HG03565 (cell line): ENCODE measurements at regions not wholly inside any gene's neighbourhood (a gene's known extent, or its start where the extent isn't known, plus 50 kb on each side); places are given as distances from the start of the nearest gene placed in this dataset.

Experiments
- ATAC-seq: cut with Tn5 transposase; IDR thresholded peaks from one replicate; pipeline ENCODE4 v1.9.1; 2021; ENCODE audit warnings: mild to moderate bottlenecking, moderate library complexity; ENCODE audit not compliant: unreplicated experiment

DNA sequence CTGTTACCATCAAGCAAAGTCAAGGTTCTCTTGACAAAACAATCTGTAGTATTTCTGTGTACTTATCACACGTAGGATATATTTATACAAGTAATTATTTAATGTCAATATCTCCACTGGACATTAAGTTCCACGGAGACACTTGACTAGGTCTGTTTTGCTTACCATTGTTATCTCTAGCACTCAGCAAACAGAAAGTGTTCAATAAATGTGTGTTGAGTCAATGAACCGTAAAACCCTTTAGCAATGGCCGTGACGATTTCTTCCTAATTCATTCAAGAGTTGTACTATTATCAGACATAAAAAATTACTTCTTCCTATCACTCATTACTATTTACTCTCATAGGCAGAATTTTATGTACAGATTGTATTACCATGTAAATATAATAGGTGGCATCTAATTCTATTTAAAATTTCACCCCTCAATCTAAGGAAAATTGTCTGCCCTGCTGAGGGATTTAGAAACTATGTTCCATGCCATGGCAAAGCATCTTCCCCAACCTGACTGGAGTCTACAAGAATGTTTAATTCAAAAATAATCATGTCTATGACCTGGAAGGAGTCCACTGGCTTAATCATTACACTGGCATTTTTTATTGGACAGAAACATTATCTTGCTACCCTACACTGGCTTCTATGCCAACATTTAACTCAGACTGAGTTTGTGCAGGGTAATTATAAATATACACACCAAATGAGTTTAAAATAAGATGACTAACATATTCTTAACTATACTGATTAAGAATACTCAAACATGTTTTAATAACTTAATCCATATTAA lies 301.9 kb downstream of the ZEB2 start:
- ATAC-seq, result no peak

DNA sequence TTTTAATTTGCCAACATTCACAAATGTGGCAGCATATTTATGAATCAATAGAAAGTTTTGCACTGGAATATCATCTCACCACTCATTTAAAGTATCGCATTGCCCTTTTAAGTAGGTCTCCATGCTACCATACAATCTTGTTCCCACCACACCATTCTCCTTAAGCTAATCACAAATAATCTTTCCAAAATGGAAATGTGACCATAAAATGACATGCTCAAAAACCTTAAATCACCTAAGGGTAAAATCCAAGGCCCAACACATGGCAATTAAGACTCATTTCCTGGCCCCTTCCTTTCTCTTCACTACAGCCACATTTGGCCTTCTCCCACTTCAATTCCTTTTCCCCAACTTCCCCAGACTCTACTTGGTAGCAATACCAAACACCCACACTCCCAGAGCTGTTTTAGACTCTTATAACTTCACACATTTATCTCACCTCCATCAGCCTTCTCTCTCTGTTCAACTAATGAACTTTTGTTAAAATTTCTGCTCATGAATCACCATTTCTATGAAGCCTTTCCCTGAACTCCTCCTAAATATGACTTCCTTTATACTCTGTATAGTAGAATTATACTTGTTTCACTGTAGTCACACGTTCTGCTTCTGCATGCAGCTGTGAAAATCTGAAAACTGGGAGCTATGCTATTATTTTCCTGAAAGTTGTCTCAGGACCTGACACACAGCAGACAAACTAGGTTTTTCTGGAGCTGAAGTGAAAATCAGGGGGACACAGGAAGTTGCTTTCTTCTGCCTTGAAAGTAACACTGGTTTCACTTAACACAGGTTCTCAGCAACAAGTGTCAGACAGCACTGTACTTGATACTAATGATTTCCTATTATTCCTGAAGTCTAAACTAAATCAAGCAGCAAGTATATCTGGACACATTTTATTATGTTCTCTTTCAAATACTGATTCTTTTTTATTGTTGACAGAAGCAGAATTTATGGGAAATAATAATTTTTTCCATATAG lies 303.9 kb downstream of the ZEB2 start:
- ATAC-seq, result peak; percentile 53

DNA sequence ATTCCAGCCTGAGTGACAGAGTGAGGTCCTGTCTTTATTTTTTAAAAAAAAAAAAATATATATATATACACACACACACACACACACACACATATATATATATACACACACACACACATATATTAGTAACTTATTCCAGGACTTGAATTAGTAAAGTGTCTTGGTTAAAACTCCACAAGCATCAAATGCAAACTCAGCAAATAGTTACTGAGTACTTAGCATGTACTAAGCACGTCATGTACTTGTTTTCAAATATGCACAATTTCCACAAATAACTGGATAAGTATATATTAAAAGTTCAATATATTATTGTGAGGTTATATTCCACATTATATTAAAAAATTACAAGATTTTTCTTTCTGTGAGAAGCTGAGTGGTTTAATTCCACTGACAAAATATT lies 304.7 kb downstream of the ZEB2 start:
- ATAC-seq, result no peak

- ATAC-seq, result peak; percentile 67
Measured at GRCh38 chr2:144213797-144214196, 306.1 kb downstream of the ZEB2 start.

- ATAC-seq, result no peak
Measured at GRCh38 chr2:144211826-144212225, 308.1 kb downstream of the ZEB2 start.

GRCh38 chr2:144211065-144211464 lies 308.9 kb downstream of the ZEB2 start:
- no peak for ATAC-seq

DNA sequence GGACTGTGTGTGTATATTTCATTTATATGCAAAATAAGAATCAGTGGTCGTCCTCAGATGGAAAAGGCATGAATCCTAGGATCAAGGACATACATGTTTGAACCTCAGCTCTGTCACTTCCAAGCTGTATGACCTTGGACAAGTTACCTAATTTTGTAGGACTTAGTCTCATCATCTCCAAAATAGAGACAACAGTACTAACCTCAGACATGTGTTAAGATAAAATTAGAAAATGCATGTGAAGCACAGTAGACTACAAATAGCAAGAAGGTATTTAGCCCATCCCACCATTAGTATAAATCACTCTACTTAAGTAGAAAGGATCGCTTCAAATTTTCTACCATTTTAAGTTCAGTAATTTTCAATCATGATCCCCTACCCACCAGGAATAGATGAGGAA lies 309.8 kb downstream of the ZEB2 start:
- no peak for ATAC-seq

GRCh38 chr2:144208924-144209323 lies 311.0 kb downstream of the ZEB2 start:
- no peak for ATAC-seq

- ATAC-seq, result no peak
Measured at GRCh38 chr2:144206019-144206418, 313.9 kb downstream of the ZEB2 start.

GRCh38 chr2:144201868-144202468 lies 318.0 kb downstream of the ZEB2 start:
- ATAC-seq, result no peak

- ATAC-seq, result no peak
Measured at GRCh38 chr2:144201126-144201525, 318.8 kb downstream of the ZEB2 start.

DNA sequence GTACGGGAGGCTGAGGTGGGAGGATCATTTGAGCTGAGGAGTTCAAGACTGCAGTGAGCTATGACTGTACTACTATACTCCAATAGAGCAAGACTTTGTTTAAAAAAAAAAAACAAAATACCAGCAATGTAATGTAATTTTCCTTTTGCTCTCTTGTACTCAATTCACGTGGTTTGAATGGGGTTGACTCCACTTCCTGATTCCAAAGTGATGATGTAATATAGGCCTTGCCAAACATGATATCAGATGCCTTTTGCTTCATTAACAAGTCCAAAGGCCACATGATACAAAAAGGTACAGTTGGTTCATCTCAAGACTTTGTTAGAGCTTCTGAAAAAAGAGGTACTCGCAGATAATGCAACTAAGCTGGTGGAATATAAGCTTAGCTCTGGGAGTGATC lies 321.8 kb downstream of the ZEB2 start:
- no peak for ATAC-seq

DNA sequence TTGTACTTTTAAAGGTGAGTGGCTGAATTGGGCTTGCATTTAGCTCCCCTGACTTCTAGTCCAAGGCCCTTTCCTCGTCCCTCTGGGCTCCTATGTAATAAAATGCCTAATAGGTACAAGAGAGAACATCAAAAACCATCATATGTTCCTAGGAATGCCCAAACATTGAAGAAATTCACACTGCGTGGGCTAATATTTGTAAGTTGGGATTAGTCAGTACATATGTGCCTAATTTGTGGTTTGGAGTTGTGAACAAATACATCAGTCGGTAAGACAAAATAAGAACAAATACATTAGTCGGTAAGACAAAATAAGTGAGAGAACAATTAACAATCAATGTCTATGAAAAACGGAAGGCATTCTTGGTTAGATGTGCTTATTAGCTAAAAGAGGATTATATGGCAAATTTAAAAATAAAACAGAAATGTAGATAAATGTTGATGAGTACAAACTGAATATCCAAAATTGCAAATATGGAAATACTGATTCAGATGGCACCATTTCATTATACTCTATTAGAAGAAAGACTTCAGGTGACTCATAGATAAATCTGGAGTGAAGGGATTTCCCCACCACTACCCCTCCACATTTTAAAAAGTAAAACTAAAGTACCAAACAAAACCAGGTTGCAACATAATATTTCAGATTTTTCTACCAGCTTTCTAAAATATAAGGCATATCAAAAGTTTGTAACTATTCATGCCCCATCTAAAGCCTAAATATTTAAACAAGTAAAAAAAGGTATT lies 325.4 kb downstream of the ZEB2 start:
- no peak for ATAC-seq

GRCh38 chr2:144190908-144191605 lies 328.9 kb downstream of the ZEB2 start:
- no peak for ATAC-seq

DNA sequence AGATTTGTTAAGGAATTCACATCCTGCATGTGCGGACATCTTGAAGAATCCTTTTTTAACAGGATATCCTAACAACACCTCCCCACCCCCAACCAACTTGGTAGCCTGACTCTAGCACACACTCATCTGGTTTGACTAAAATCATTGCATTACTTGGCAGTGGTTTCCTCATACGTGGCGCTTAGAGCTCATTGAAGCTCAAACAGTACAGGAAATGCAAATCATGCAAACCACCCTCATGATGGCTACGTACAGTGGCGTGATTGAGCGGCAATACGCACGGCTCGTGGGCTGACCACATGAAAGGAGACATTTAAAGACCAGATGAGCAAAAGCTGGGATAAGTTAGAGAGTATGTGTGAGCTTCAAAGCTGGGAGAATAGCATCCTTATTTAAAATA lies 336.2 kb downstream of the ZEB2 start:
- ATAC-seq, result peak; percentile 99

DNA sequence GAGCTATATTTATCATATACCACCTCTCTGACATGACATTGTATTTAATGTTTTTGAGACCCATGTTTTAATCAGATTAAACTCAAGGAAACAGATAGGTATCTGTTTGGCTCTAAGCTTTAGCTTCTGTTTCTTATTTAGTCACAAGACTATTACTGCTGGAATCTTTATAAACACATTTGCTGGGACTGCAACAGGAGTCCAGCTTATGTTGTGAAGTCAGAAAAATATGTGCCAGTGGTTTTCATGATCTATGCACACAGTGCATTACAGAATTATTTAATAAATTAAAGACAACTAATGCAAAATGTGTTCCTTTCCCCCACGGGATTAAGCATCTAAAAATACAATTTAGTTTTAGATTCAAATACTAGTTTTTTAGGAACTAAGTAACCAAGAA lies 338.9 kb downstream of the ZEB2 start:
- ATAC-seq, result no peak

DNA sequence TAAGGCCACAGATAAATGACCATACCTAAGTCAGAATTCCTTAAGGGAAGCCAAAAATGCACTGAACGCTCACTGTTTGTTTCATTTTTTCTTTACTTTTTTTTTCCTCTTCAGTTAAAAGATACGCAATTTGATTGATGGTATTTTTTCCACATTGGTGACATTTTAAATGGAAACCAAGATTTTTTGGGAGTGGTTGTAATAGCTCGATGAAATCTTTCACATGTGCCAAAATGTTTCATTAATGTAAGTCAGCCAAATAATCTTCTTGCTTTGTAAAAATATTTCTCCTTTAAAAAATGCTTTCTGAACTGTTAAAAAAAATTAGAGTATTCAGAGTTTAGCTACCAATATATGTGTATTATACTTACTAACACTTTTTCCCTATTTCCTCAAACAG lies 339.8 kb downstream of the ZEB2 start:
- no peak for ATAC-seq

GRCh38 chr2:144170179-144170578 lies 349.7 kb downstream of the ZEB2 start:
- ATAC-seq, result no peak

- ATAC-seq, result no peak
Measured at GRCh38 chr2:144166743-144167142, 353.2 kb downstream of the ZEB2 start.

- ATAC-seq, result no peak
Measured at GRCh38 chr2:144165599-144166250, 354.2 kb downstream of the ZEB2 start.
